OCI-LY7 (cell line): ENCODE measurements at regions not wholly inside any gene's neighbourhood (a gene's known extent, or its start where the extent isn't known, plus 50 kb on each side); places are given as distances from the start of the nearest gene placed in this dataset.

ENCODE experiments used
- CTCF ChIP-seq: fragments of 200-600 bp; sonication (generic); conservative IDR thresholded peaks from 2 replicates; pipeline ENCODE4 v1.5.1; 2014; ENCODE audit warnings: mild to moderate bottlenecking, antibody characterized with exemption, low read length, moderate library complexity, mixed read lengths
- EZH2phosphoT487 ChIP-seq: fragments of 200-600 bp; sonication (generic); IDR thresholded peaks from 2 replicates; pipeline ENCODE4 v1.6.1; 2018; ENCODE audit warnings: low read depth, borderline replicate concordance, mild to moderate bottlenecking, mixed run types, antibody characterized with exemption, low read length, moderate library complexity, mixed read lengths

- TF ChIP-seq CTCF (no peak), EZH2phosphoT487 (no peak)
Observed at GRCh38 chr12:46432325-46432724, 59.8 kb upstream of the SLC38A2 start.
